ENCODE measurements at regions not wholly inside any gene's neighbourhood (a gene's known extent, or its start where the extent isn't known, plus 50 kb on each side); places are given as distances from the start of the nearest gene placed in this dataset.

GRCh38 chr4:180207921-180208320, 2035.3 kb upstream of the TENM3 start:
- no peak for DNase-seq

- no peak for DNase-seq
These were observed 2026.1 kb upstream of the TENM3 start for GRCh38 chr4:180217070-180217469.

DNA sequence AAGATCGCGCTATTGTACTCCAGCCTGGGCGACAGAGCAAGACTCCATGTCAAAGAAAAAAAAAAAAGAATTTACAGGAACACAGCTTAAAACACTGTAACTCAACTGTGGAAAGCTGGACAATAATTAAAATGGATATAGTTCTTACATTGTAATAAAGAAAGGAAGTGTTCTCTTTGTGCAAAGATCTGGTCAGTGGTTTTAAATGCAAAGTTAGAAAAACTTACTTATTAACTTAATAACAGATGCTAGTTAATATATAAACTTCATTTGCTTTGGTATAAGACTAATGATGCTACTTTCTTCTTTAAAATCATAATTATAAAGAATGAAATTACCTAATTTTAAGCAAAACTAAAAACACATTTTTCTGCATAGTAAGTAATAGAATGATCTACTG, 2024.1 kb upstream of the TENM3 start:
- no peak for DNase-seq

DNA sequence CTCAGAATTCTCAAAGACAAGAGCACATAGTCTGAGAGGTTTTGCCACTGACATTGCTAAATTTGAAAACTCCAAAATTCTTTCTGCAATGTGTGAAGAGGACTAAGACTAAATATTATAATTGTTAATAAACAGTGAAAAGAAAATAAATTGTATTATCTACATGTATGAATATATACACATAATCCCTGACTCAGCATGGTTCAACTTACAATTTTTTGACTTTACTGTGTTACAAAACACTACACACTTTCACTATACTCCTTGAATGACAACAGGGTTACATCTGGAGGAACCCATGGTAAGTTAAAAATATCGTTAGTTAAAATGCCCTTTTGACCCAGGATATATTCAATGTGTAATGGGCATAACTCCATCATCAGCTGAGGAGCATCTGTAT, 2017.2 kb upstream of the TENM3 start:
- DNase-seq, result no peak

- DNase-seq, result no peak
These were observed 2008.5 kb upstream of the TENM3 start for GRCh38 chr4:180234730-180235129.

GRCh38 chr4:180240670-180241069, 2002.5 kb upstream of the TENM3 start:
- DNase-seq, result no peak

GRCh38 chr4:180253419-180253818, 1989.8 kb upstream of the TENM3 start:
- DNase-seq, result no peak

GRCh38 chr4:180261346-180261745, 1981.9 kb upstream of the TENM3 start:
- DNase-seq, result no peak

DNA sequence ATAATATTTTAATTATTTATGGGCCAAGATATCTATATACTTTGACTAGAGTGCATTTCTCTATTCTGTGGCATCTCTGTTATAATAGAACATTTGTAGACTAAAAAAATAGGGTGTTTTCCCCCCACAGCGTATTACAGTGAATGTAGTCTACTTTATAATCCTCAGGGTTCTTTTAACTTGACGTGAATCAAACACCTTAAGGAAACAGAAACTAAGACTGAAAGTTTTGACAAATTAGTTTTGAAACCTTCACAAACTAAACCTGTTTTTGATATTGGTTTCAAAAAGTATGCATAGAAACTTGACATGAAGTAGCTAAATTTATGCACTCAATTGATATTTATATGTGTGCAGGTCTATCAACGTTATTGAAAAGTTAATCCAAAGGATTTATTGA, 1963.1 kb upstream of the TENM3 start:
- no peak for DNase-seq

DNA sequence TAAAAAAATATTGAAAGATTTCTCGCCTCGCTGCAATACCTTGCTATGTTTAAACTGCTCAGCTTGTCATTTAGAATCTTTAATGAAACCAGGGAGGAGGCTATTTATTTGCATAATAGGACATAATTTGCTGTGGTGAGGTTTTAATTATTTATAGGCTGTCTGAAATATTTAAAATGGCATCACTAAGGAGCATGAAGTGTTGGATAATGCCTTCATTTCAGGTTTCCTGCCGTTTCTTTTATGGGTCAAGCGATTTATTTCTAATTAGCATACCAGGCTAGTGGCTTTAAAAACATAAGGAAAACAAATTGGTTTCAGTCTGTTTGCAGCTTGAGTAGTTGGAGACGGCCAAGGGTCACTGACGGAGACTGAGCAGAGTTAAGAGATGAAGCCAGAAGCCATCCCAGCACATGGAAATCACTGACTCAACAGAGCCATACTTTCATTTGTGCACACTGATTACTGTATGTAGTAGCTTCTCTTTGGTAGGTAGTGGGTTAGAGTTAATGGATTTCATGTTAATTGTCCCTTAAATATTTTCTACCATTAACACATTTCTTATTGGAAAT, 1962.4 kb upstream of the TENM3 start:
- DNase-seq, result peak; percentile 28

GRCh38 chr4:180281724-180282123, 1961.5 kb upstream of the TENM3 start:
- no peak for DNase-seq

- DNase-seq, result no peak
These were observed 1958.9 kb upstream of the TENM3 start for GRCh38 chr4:180284267-180284666.

DNA sequence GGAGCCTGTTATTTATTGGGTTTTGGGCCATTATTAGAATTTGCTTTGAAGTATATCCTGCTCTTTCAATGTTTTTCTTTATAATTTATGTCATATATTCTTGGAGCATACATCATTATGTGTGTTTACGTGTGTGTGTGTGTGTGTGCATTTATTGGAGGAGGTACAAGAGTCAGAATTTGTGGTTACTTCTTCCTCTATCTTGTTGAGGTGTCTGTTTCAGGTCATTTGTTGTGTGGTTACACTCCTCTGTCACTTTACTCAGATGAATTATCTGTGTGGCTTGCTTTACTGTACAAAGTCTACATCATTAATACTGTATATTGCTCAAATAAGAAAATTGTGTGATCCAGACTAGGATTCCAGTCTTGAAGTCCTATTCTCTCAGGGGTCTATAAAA, 1957.4 kb upstream of the TENM3 start:
- no peak for DNase-seq

DNA sequence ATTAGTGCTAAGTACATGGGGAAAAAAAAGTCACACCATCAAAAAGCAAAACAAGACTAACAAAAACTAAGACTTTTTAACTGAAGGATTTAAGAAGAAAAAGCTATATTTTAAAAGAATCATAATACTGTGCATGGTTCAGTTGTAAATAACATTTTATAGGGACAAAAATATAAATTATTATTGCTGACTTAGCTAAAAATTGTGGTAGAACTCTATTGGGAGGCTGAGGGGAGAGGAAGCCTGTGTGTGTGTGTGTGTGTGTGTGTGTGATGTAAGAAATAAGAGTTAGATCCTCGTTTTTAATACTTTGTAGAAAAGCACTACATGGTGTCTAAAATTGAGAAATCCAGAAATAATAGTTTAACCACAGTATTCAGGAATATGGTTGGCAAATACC, 1950.9 kb upstream of the TENM3 start:
- no peak for DNase-seq

DNA sequence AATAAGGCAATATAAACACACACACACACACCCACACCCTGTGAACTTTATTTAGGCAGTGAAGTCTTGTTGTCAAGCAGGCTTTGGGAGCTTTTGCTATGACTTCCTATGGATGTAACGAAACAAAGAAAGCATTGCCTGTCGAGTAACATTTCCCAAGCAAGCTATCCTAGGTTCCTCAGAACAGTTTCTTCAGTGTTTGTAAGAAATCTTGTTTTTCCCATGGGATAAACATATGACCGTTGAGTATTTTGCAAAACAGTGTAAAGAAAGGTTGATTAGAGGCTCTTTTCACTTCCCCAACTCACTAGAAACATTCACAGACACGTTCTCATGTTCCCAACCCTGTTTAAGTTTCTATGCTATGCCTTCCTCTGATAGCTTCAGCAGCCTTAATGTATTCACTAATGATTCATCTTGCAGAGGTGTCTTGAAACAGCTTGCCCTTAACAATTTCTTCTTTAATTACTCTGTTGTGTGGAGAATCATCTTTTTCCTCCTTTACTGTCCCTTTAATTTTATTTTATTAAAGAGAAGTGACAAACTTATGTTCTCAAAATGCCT, 1947.1 kb upstream of the TENM3 start:
- DNase-seq, result no peak

DNA sequence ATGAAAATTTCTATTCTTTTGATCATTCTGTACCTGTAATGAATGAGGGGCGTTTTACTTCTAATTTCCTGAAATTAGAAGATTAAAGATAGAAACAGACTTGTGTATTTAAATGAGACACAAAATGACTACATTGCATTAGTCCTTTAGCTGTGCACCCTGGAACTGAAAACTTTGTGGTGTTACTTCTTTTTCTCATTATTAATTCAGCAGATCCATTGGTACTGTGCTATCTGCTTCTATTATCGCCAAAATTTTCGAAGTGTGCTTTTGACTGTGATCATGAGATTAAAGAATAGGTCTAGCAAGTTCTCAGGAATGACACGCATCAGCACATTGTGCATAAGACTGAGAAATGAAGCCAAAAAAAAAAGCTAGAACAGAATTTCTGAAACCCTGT, 1938.9 kb upstream of the TENM3 start:
- no peak for DNase-seq

- no peak for DNase-seq
These were observed 1932.6 kb upstream of the TENM3 start for GRCh38 chr4:180310616-180311015.

DNA sequence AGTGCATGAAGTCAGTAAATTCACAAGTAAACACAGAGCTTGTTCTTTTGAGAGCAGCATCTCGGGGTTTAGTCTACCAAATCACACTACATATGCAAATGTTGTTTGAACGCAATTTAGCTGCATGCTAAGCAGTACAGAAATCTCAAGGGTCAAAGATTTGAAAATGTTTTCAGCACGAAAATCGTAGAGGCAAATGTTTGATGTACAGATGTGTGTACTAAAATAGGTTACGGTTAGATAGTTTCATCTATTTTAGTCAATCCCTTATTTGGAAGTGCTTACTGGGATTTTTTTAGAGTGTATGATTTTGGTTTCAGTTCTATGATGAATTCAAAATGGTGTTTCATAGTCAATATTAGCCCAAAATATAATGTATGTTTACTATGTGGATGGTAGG, 1928.2 kb upstream of the TENM3 start:
- no peak for DNase-seq

GRCh38 chr4:180330521-180330920, 1912.7 kb upstream of the TENM3 start:
- DNase-seq, result no peak

GRCh38 chr4:180333162-180333561, 1910.0 kb upstream of the TENM3 start:
- DNase-seq, result no peak

- DNase-seq, result no peak
These were observed 1907.6 kb upstream of the TENM3 start for GRCh38 chr4:180335566-180335965.

DNA sequence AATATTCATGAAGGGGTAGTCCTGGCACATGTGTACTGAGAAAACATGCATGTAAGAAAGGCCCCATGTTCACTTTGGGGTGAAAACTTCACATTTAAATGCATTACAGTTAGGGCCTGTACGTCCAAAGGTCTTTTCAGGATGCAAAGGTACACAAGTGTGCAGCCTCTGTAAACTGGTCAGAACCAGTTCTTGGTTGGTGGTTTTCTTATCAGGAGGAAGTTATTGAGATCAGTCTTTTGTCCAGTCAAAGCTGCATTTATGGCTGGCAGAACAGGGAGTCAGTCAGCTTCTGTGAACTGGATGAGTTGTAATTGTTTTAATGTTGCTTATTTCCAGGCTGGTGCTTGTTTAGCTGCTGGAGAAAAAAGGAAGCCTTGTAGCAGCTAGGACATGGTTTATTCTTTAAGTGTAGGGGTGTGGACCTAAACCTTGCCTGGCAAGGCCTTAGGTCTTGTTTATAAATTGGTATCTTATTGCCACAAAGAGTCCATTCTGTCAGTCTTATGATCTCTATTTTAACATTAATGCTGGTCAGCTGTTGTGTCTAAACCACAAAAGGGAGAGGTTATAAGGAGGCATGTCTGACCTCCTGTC, 1906.6 kb upstream of the TENM3 start:
- no peak for DNase-seq

DNA sequence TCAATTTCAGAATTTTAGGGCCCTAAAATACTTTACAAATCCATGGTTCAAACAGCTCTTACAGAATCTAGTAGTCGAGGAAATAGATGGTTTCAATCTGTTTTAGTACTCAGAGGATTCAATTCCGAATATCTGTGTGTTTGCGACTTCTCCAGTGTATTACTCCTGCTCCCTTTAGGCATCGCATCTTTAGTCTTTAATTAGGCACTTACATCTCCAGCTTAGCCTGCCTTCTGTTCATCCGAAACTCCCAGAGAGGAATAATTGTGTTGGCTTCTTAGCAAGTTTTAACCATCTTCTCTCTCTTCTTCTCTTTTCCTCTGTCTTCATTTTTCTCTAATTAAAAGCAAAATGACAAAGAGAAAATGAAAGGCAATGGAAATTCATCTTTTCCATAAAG, 1901.3 kb upstream of the TENM3 start:
- no peak for DNase-seq

DNA sequence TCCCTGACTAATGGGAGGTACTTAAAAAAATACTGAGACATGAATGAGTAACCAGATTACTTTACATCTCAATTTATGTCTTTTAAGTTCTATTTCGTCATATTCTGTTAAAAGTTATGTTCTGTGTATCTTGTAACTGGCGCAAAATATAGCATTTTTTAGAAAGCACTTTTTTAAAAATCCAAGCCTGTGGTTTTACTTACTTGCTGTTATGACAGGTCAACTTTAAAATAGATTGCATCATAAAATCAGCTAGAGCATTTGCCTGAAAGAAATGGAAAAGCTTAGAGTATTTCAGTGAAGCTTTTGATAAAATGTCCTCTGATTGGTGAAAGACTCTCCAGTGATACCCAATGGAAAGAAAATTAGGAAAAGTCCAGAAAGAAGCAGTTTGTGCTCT, 1892.3 kb upstream of the TENM3 start:
- DNase-seq, result no peak

GRCh38 chr4:180356766-180357165, 1886.4 kb upstream of the TENM3 start:
- DNase-seq, result no peak
